Lower lobe of right lung (tissue), 2 donors: ENCODE measurements at regions not wholly inside any gene's neighbourhood (a gene's known extent, or its start where the extent isn't known, plus 50 kb on each side); places are given as distances from the start of the nearest gene placed in this dataset.

ENCODE experiments used
- ATAC-seq, 2 donors: fragments of 200-7000 bp; cut with Tn5 transposase; one replicate each; pipeline ENCODE4 v1.9.1; 2020 to 2022; ENCODE audit warnings: mild to moderate bottlenecking in 2 of 2, moderate library complexity in 2 of 2
- DNase-seq: peaks from one replicate; pipeline ENCODE4 v3.0.0-alpha.2; 2020
- H3K27ac ChIP-seq: fragments of 200-600 bp; one replicate; pipeline ENCODE4 v1.8.0; 2022
- H3K27me3 ChIP-seq: fragments of 200-600 bp; one replicate; pipeline ENCODE4 v1.8.0; 2022; ENCODE audit warnings: low read depth
- H3K36me3 ChIP-seq: fragments of 200-600 bp; one replicate; pipeline ENCODE4 v1.8.0; 2022; ENCODE audit warnings: mild to moderate bottlenecking
- H3K4me1 ChIP-seq: fragments of 200-600 bp; one replicate; pipeline ENCODE4 v1.8.0; 2022
- H3K4me3 ChIP-seq: fragments of 200-600 bp; one replicate; pipeline ENCODE4 v1.8.0; 2022; ENCODE audit warnings: mild to moderate bottlenecking
- H3K9me3 ChIP-seq: fragments of 200-600 bp; one replicate; pipeline ENCODE4 v1.8.0; 2022
- CTCF ChIP-seq: fragments of 200-600 bp; IDR thresholded peaks from one replicate; pipeline ENCODE4 v1.8.0; 2022; ENCODE audit warnings: antibody characterized with exemption, mild to moderate bottlenecking
- intact Hi-C: fragments of 100-400 bp; cut with DNase I; formaldehyde crosslinking; loops from one replicate; pipeline ENCODE4 v1.11.0; 2022
- donor health status: DM: no; HTN: yes; CAD: no; lungs with severe emphysema.

- intact Hi-C loops, result no loop called here
- no peak for TF ChIP-seq CTCF
- no peak for DNase-seq
Observed at GRCh38 chr1:79430437-79430836, 423.9 kb upstream of the ADGRL4 start.

GRCh38 chr1:79422726-79423125 is 416.2 kb upstream of the ADGRL4 start:
- no peaks in the 10 kb centered on the region for H3K36me3 ChIP-seq
- no peak for TF ChIP-seq CTCF
- intact Hi-C loops, result no loop called here
- H3K27me3 ChIP-seq, result no peaks in the 10 kb centered on the region
- H3K9me3 ChIP-seq, result no peaks in the 10 kb centered on the region
- no peak overlapping the region for H3K27ac ChIP-seq
- H3K4me1 ChIP-seq, result no peaks in the 10 kb centered on the region
- no peak for DNase-seq
- ATAC-seq, result no peak
- no peak overlapping the region for H3K4me3 ChIP-seq

More at GRCh38 chr1:79430437-79430836, 423.9 kb upstream of the ADGRL4 start:
- H3K4me3 ChIP-seq, result no peak overlapping the region
- no peaks in the 10 kb centered on the region for H3K4me1 ChIP-seq
- H3K27ac ChIP-seq, result no peak overlapping the region
- no peaks in the 10 kb centered on the region for H3K9me3 ChIP-seq
- no peak for ATAC-seq
- no peaks in the 10 kb centered on the region for H3K36me3 ChIP-seq
- H3K27me3 ChIP-seq, result no peaks in the 10 kb centered on the region

GRCh38 chr1:79398501-79398900 is 392.0 kb upstream of the ADGRL4 start:
- no peaks in the 10 kb centered on the region for H3K9me3 ChIP-seq
- H3K4me1 ChIP-seq, result no peaks in the 10 kb centered on the region
- no peak overlapping the region for H3K27ac ChIP-seq
- intact Hi-C loops, result no loop called here
- H3K36me3 ChIP-seq, result no peaks in the 10 kb centered on the region
- ATAC-seq, result no peak
- no peaks in the 10 kb centered on the region for H3K27me3 ChIP-seq
- no peak overlapping the region for H3K4me3 ChIP-seq
- no peak for DNase-seq
- TF ChIP-seq CTCF, result no peak

- Histone ChIP-seq H3K36me3 (no peaks in the 10 kb centered on the region), H3K4me3 (no peak overlapping the region)
- TF ChIP-seq CTCF, result no peak
Observed at GRCh38 chr1:79396901-79397300, 390.4 kb upstream of the ADGRL4 start.

GRCh38 chr1:79388694-79389361 is 382.3 kb upstream of the ADGRL4 start:
- Histone ChIP-seq H3K9me3 (no peaks in the 10 kb centered on the region), H3K4me3 (no peak overlapping the region), H3K4me1 (no peaks in the 10 kb centered on the region), H3K27me3 (no peaks in the 10 kb centered on the region), H3K36me3 (no peaks in the 10 kb centered on the region), H3K27ac (no peak overlapping the region)
- TF ChIP-seq CTCF, result no peak
- no peak for DNase-seq
- ATAC-seq, result no peak
- intact Hi-C loops, result no loop called here

More at GRCh38 chr1:79396901-79397300, 390.4 kb upstream of the ADGRL4 start:
- ATAC-seq (no peak), DNase-seq (no peak)
- Histone ChIP-seq H3K9me3 (no peaks in the 10 kb centered on the region), H3K4me1 (no peaks in the 10 kb centered on the region), H3K27me3 (no peaks in the 10 kb centered on the region), H3K27ac (no peak overlapping the region)
- intact Hi-C loops, result no loop called here
